Smooth muscle cell (in vitro differentiated cells): ENCODE measurements at regions not wholly inside any gene's neighbourhood (a gene's known extent, or its start where the extent isn't known, plus 50 kb on each side); places are given as distances from the start of the nearest gene placed in this dataset.

Source experiments
- DNase-seq: peaks from one replicate; lab custom pipeline; 2025; ENCODE audit not compliant: unreplicated experiment; lab: John Stamatoyannopoulos, UW
- H2AFZ ChIP-seq: fragments of 200-600 bp; sonication (generic); 2 replicates; pipeline ENCODE4 v1.6.0; 2016; ENCODE audit warnings: antibody characterized with exemption, low read depth, mild to moderate bottlenecking
- H3F3A ChIP-seq: fragments of 200-600 bp; sonication (generic); 2 replicates; pipeline ENCODE4 v1.6.0; 2017; ENCODE audit warnings: antibody characterized with exemption, low read depth
- H3K27ac ChIP-seq: fragments of 200-600 bp; sonication (generic); 2 replicates; pipeline ENCODE4 v1.5.1; 2016; ENCODE audit warnings: low read depth, mild to moderate bottlenecking
- H3K27me3 ChIP-seq: fragments of 200-600 bp; sonication (generic); 2 replicates; pipeline ENCODE4 v1.6.1; 2016; ENCODE audit warnings: low read depth, mild to moderate bottlenecking
- H3K36me3 ChIP-seq: fragments of 200-600 bp; sonication (generic); 2 replicates; pipeline ENCODE4 v1.5.1; 2016; ENCODE audit warnings: low read depth
- H3K4me1 ChIP-seq: fragments of 200-600 bp; sonication (generic); 2 replicates; pipeline ENCODE4 v1.5.1; 2016; ENCODE audit warnings: low read depth
- H3K4me2 ChIP-seq: fragments of 200-600 bp; sonication (generic); 2 replicates; pipeline ENCODE4 v1.6.0; 2016; ENCODE audit warnings: mild to moderate bottlenecking
- H3K4me3 ChIP-seq: fragments of 200-600 bp; sonication (generic); 2 replicates; pipeline ENCODE4 v1.5.1; 2016; ENCODE audit warnings: mild to moderate bottlenecking
- H3K79me2 ChIP-seq: fragments of 200-600 bp; sonication (generic); 2 replicates; pipeline ENCODE4 v1.6.0; 2016; ENCODE audit warnings: low read depth, mild to moderate bottlenecking
- H3K9ac ChIP-seq: fragments of 200-600 bp; sonication (generic); 2 replicates; pipeline ENCODE4 v1.6.0; 2016; ENCODE audit warnings: low read depth
- H3K9me3 ChIP-seq: fragments of 200-600 bp; sonication (generic); replicated peaks from 2 replicates; pipeline ENCODE4 v1.5.1; 2016; ENCODE audit warnings: low read depth
- H4K20me1 ChIP-seq: fragments of 200-600 bp; sonication (generic); 2 replicates; pipeline ENCODE4 v1.6.0; 2016; ENCODE audit warnings: low read depth
- WGBS: methylation state at CpG from one replicate; pipeline ENCODE4 v1.1.7; 2016; ENCODE audit warnings: low lambda C conversion rate; 5-methylcytosine and 5-hydroxymethylcytosine counted together
- TF ChIP-seq, protein P1 (sequence below): fragments of 200-600 bp; sonication (generic); IDR thresholded peaks from 2 replicates; pipeline ENCODE4 v1.5.1; 2017; ENCODE audit warnings: borderline replicate concordance, mild to moderate bottlenecking, antibody characterized with exemption; ENCODE audit not compliant: insufficient read depth, poor library complexity, severe bottlenecking

DNA sequence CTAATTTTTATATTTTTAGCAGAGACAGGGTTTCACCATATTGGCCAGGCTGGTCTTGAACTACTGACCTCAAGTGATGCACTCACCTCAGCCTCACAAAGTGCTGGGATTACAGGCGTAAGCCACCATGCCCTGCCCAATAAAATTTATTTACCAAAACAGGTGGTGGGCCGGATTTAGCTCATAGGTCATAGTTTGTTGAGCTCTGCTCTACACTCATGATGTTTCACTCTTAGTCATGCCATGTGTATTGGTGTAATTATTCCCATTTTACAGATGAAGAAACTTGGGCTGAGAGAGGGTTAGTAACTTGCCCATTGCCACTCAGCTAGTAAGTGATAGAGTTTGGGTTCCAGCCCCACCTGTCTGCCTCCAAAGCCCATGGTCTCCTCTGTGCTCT lies 93.1 kb upstream of the WWC1 start:
- no peak overlapping the region for H2AFZ ChIP-seq
- no peak for DNase-seq
- no peak overlapping the region for H3K4me3 ChIP-seq
- H3K27ac ChIP-seq = no peak overlapping the region
- H3K27me3 ChIP-seq = no peaks in the 10 kb centered on the region
- 94% methylated on average over 2 of the region's 2 CpGs for WGBS
- H3K4me2 ChIP-seq = no peak overlapping the region
- H3K79me2 ChIP-seq = no peaks in the 10 kb centered on the region
- no peaks in the 10 kb centered on the region for H3K36me3 ChIP-seq
- no peaks in the 10 kb centered on the region for H4K20me1 ChIP-seq
- TF ChIP-seq, protein P1, sequence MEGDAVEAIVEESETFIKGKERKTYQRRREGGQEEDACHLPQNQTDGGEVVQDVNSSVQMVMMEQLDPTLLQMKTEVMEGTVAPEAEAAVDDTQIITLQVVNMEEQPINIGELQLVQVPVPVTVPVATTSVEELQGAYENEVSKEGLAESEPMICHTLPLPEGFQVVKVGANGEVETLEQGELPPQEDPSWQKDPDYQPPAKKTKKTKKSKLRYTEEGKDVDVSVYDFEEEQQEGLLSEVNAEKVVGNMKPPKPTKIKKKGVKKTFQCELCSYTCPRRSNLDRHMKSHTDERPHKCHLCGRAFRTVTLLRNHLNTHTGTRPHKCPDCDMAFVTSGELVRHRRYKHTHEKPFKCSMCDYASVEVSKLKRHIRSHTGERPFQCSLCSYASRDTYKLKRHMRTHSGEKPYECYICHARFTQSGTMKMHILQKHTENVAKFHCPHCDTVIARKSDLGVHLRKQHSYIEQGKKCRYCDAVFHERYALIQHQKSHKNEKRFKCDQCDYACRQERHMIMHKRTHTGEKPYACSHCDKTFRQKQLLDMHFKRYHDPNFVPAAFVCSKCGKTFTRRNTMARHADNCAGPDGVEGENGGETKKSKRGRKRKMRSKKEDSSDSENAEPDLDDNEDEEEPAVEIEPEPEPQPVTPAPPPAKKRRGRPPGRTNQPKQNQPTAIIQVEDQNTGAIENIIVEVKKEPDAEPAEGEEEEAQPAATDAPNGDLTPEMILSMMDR = no peak
- H3K9me3 ChIP-seq = no peaks in the 10 kb centered on the region
- H3K9ac ChIP-seq = no peak overlapping the region
- H3F3A ChIP-seq = no peaks in the 10 kb centered on the region
- H3K4me1 ChIP-seq = peaks cover 10% of the 10 kb centered on the region

DNA sequence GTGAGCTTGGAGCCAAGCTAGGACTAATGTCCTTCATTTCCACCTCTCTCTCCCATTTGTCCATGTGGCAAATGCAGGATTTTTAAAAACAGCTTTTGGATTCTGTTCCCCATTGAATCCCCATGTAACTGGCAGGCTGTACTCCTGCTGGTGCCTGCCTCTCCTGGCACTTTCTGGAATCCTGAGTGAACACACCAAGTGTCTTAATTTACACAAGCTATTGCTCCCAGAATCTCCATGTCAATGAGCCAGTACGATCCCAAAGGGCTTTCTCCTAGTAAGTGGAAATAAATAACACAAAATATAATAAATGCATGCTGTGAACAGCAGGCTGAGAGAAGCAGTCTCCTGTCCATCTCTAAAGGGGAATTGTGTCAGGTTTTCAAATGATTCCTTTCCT lies 88.4 kb upstream of the WWC1 start:
- Histone ChIP-seq H3K4me3 (no peak overlapping the region), H4K20me1 (no peaks in the 10 kb centered on the region), H3K79me2 (no peaks in the 10 kb centered on the region), H3K27ac (no peak overlapping the region), H3F3A (no peaks in the 10 kb centered on the region), H3K36me3 (no peaks in the 10 kb centered on the region), H3K9ac (no peak overlapping the region), H3K27me3 (no peaks in the 10 kb centered on the region), H2AFZ (no peak overlapping the region), H3K9me3 (no peaks in the 10 kb centered on the region), H3K4me2 (no peak overlapping the region), H3K4me1 (no peaks in the 10 kb centered on the region)
- 100% methylated on average over 1 of the region's 1 CpG for WGBS
- TF ChIP-seq, protein P1 = no peak
- DNase-seq = no peak

DNA sequence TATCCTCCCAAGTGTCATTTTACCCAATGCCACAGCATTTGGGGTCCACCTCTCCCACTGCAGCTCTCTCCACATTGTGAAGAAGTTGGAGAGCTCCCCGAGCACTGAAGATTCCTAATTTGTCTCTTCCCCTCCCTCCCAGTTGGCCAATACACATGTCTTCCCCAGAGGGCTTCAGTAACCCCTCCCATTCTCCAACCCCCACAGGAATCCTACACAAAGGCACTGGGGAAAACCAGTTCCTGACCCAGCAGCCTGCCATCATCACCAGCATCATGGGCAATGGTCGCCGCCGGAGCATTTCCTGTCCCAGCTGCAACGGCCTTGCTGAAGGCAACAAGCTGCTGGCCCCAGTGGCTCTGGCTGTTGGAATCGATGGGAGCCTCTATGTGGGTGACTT lies 87.3 kb upstream of the WWC1 start:
- no peak for DNase-seq

More for the DNA sequence above, 87.3 kb upstream of the WWC1 start:
- Histone ChIP-seq H3K4me1 (no peaks in the 10 kb centered on the region), H3K27ac (no peak overlapping the region), H3K79me2 (no peaks in the 10 kb centered on the region), H3F3A (no peaks in the 10 kb centered on the region), H3K36me3 (no peaks in the 10 kb centered on the region), H3K4me3 (no peak overlapping the region), H3K27me3 (no peaks in the 10 kb centered on the region), H3K9me3 (no peaks in the 10 kb centered on the region), H3K9ac (no peak overlapping the region), H4K20me1 (no peaks in the 10 kb centered on the region), H3K4me2 (no peak overlapping the region), H2AFZ (no peak overlapping the region)
- 92% methylated on average over 6 of the region's 6 CpGs for WGBS
- TF ChIP-seq, protein P1 = no peak
